PC-3 (cell line): ENCODE measurements at regions not wholly inside any gene's neighbourhood (a gene's known extent, or its start where the extent isn't known, plus 50 kb on each side); places are given as distances from the start of the nearest gene placed in this dataset.

Experiments used
- ATAC-seq: fragments of 200-7000 bp; cut with Tn5 transposase; 2 replicates; pipeline ENCODE4 v1.9.1; 2020; ENCODE audit warnings: mild to moderate bottlenecking, moderate library complexity
- BruUV-seq: library from RNA; stranded (reverse); fragments of 400-500 nt; replicated peaks from 2 replicates; lab custom pipeline; 2021; lab: Mats Ljungman, UMichigan
- CTCF ChIA-PET: fragments of 300-600 bp; sonication (Branson Sonifier 250); formaldehyde crosslinking; loops from one replicate; lab custom pipeline; 2022; ENCODE audit warnings: antibody characterized with exemption; lab: Charles Lee
- POLR2A ChIA-PET: fragments of 300-600 bp; sonication (Branson Sonifier 250); formaldehyde crosslinking; loops from one replicate; lab custom pipeline; 2022; ENCODE audit warnings: antibody characterized with exemption; ENCODE audit not compliant: unreplicated experiment; lab: Charles Lee
- DNase-seq: peaks from one replicate; pipeline ENCODE4 v3.0.0-alpha.2; 2015
- H2AFZ ChIP-seq: fragments of 300-600 bp; sonication (generic); 2 replicates; pipeline ENCODE4 v1.6.0; 2016; ENCODE audit warnings: antibody characterized with exemption, low read length
- H3F3A ChIP-seq: fragments of 300-600 bp; sonication (generic); one replicate; pipeline ENCODE4 v1.6.0; 2017; ENCODE audit warnings: antibody characterized with exemption, low read length, control low read depth, mild to moderate bottlenecking; ENCODE audit not compliant: unreplicated experiment
- H3K27ac ChIP-seq: fragments of 300-600 bp; sonication (generic); 2 replicates; pipeline ENCODE4 v1.5.1; 2016; ENCODE audit warnings: mild to moderate bottlenecking, low read length
- H3K27me3 ChIP-seq: fragments of 300-600 bp; sonication (generic); 2 replicates; pipeline ENCODE4 v1.6.1; 2016; ENCODE audit warnings: low read length, mixed read lengths
- H3K36me3 ChIP-seq: fragments of 300-600 bp; sonication (generic); 2 replicates; pipeline ENCODE4 v1.6.1; 2016; ENCODE audit warnings: low read depth, mixed run types, low read length, mixed read lengths
- H3K4me1 ChIP-seq: fragments of 300-600 bp; sonication (generic); 2 replicates; pipeline ENCODE4 v1.5.1; 2016; ENCODE audit warnings: low read length; ENCODE audit not compliant: insufficient read depth
- H3K4me2 ChIP-seq: fragments of 300-600 bp; sonication (generic); 2 replicates; pipeline ENCODE4 v1.6.0; 2016; ENCODE audit warnings: low read length
- H3K4me3 ChIP-seq: fragments of 300-600 bp; sonication (generic); 2 replicates; pipeline ENCODE4 v1.5.1; 2016; ENCODE audit warnings: mild to moderate bottlenecking, low read length, mixed read lengths
- H3K79me2 ChIP-seq: fragments of 300-600 bp; sonication (generic); 2 replicates; pipeline ENCODE4 v1.6.1; 2017; ENCODE audit warnings: low read length, mixed read lengths
- H3K9ac ChIP-seq: fragments of 300-600 bp; sonication (generic); 2 replicates; pipeline ENCODE4 v1.6.0; 2016; ENCODE audit warnings: mild to moderate bottlenecking, low read length
- H3K9me2 ChIP-seq: fragments of 300-600 bp; sonication (generic); replicated peaks from 2 replicates; pipeline ENCODE4 v1.6.1; 2016; ENCODE audit warnings: mixed run types, low read length, mixed read lengths
- H3K9me3 ChIP-seq: fragments of 300-600 bp; sonication (generic); 2 replicates; pipeline ENCODE4 v1.6.1; 2016; ENCODE audit warnings: low read length, mixed read lengths
- H4K20me1 ChIP-seq: fragments of 300-600 bp; sonication (generic); 2 replicates; pipeline ENCODE4 v1.6.1; 2016; ENCODE audit warnings: low read length, mixed read lengths
- EZH2 ChIP-seq: fragments of 300-600 bp; sonication (generic); IDR thresholded peaks from one replicate; pipeline ENCODE4 v1.6.1; 2017; ENCODE audit warnings: antibody characterized with exemption, mild to moderate bottlenecking, low read length; ENCODE audit not compliant: unreplicated experiment
- EZH2phosphoT487 ChIP-seq: fragments of 300-600 bp; sonication (generic); IDR thresholded peaks from 2 replicates; pipeline ENCODE4 v1.6.1; 2018; ENCODE audit warnings: mild to moderate bottlenecking, antibody characterized with exemption, low read length, borderline replicate concordance
- intact Hi-C: fragments of 100-400 bp; cut with micrococcal nuclease; formaldehyde crosslinking; loops from 2 replicates; pipeline ENCODE4 v1.9.0; 2023
- TF ChIP-seq, protein P1 (sequence below): fragments of 300-600 bp; sonication (generic); conservative IDR thresholded peaks from 2 replicates; pipeline ENCODE4 v1.5.1; 2017; ENCODE audit warnings: antibody characterized with exemption, low read depth, mild to moderate bottlenecking, low read length

DNA sequence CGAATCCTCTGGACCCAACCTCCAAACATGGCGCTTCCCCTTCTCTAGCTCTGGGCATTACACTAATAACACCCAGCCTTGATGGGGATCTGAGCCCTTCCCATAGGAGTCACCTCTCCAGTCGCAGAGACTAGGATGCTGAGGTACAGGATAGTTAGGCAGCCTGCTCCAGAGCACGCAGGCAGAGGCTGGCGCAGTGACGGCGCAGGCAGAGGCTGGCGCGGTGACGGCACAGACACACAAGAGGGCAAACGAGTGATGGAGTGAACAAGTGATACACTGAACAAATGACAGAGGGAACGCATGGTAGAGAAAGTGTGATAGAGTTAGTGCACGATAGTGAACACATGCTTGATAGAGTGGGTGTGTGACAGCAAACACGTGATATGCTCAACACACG lies 518.5 kb downstream of the EIPR1 start:
- Histone ChIP-seq H3K36me3 (no peaks in the 10 kb centered on the region), H3K27ac (no peak overlapping the region), H3K4me3 (no peak overlapping the region), H2AFZ (no peak overlapping the region), H3K9me2 (no peaks in the 10 kb centered on the region), H3K79me2 (no peaks in the 10 kb centered on the region), H4K20me1 (no peaks in the 10 kb centered on the region), H3F3A (no peaks in the 10 kb centered on the region), H3K9ac (no peak overlapping the region), H3K4me1 (no peaks in the 10 kb centered on the region), H3K27me3 (peaks cover 37% of the 10 kb centered on the region; the same call in 1 of the 2 replicates), H3K9me3 (no peaks in the 10 kb centered on the region), H3K4me2 (no peak overlapping the region)
- DNase-seq = no peak
- ChIA-PET POLR2A (no interaction called here), CTCF (no interaction called here)
- no TSS peak for BruUV-seq
- ATAC-seq = no peak
- TF ChIP-seq EZH2 (no peak), EZH2phosphoT487 (no peak)
- TF ChIP-seq, protein P1, sequence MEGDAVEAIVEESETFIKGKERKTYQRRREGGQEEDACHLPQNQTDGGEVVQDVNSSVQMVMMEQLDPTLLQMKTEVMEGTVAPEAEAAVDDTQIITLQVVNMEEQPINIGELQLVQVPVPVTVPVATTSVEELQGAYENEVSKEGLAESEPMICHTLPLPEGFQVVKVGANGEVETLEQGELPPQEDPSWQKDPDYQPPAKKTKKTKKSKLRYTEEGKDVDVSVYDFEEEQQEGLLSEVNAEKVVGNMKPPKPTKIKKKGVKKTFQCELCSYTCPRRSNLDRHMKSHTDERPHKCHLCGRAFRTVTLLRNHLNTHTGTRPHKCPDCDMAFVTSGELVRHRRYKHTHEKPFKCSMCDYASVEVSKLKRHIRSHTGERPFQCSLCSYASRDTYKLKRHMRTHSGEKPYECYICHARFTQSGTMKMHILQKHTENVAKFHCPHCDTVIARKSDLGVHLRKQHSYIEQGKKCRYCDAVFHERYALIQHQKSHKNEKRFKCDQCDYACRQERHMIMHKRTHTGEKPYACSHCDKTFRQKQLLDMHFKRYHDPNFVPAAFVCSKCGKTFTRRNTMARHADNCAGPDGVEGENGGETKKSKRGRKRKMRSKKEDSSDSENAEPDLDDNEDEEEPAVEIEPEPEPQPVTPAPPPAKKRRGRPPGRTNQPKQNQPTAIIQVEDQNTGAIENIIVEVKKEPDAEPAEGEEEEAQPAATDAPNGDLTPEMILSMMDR = no peak
- intact Hi-C loops = no loop called here

GRCh38 chr2:2856723-2857415 lies 520.7 kb downstream of the EIPR1 start:
- peaks cover 23% of the 10 kb centered on the region; the same call in 1 of the 2 replicates for H3K27me3 ChIP-seq
- no peak overlapping the region for H3K27ac ChIP-seq
- intact Hi-C loops = no loop called here
- CTCF ChIA-PET = no interaction called here
- no peak overlapping the region for H3K4me3 ChIP-seq
- ATAC-seq (no peak), DNase-seq (no peak)
- H2AFZ ChIP-seq = no peak overlapping the region
- no peaks in the 10 kb centered on the region for H3K79me2 ChIP-seq
- no peaks in the 10 kb centered on the region for H3K4me1 ChIP-seq
- POLR2A ChIA-PET = no interaction called here
- H4K20me1 ChIP-seq = no peaks in the 10 kb centered on the region
- no peaks in the 10 kb centered on the region for H3K9me3 ChIP-seq
- no peaks in the 10 kb centered on the region for H3F3A ChIP-seq
- no peak overlapping the region for H3K4me2 ChIP-seq
- no peak for TF ChIP-seq EZH2phosphoT487
- BruUV-seq = no TSS peak
- no peaks in the 10 kb centered on the region for H3K9me2 ChIP-seq
- H3K9ac ChIP-seq = no peak overlapping the region
- H3K36me3 ChIP-seq = no peaks in the 10 kb centered on the region

- Histone ChIP-seq H4K20me1 (no peaks in the 10 kb centered on the region), H3K4me3 (no peak overlapping the region), H2AFZ (no peak overlapping the region), H3K9me3 (no peaks in the 10 kb centered on the region), H3K79me2 (no peaks in the 10 kb centered on the region), H3K27ac (no peak overlapping the region), H3K27me3 (peaks cover 23% of the 10 kb centered on the region; the same call in 1 of the 2 replicates), H3F3A (no peaks in the 10 kb centered on the region), H3K4me1 (no peaks in the 10 kb centered on the region), H3K9me2 (no peaks in the 10 kb centered on the region), H3K9ac (no peak overlapping the region), H3K36me3 (no peaks in the 10 kb centered on the region), H3K4me2 (no peak overlapping the region)
- no peak for ATAC-seq
- TF ChIP-seq, protein P1 = no peak
- TF ChIP-seq EZH2phosphoT487 (no peak), EZH2 (no peak)
- BruUV-seq = no TSS peak
- intact Hi-C loops = no loop called here
- ChIA-PET CTCF (no interaction called here), POLR2A (no interaction called here)
- no peak for DNase-seq
These were observed 522.3 kb downstream of the EIPR1 start for GRCh38 chr2:2855297-2855696.
